GM21381 (cell line): ENCODE measurements at regions not wholly inside any gene's neighbourhood (a gene's known extent, or its start where the extent isn't known, plus 50 kb on each side); places are given as distances from the start of the nearest gene placed in this dataset.
A peak's percentile ranks its signal among the peaks of the same experiment; 100 is the strongest.

ENCODE experiments used
- ATAC-seq: cut with Tn5 transposase; IDR thresholded peaks from one replicate; pipeline ENCODE4 v1.9.1; 2021; ENCODE audit warnings: mild to moderate bottlenecking, moderate library complexity; ENCODE audit not compliant: unreplicated experiment

DNA sequence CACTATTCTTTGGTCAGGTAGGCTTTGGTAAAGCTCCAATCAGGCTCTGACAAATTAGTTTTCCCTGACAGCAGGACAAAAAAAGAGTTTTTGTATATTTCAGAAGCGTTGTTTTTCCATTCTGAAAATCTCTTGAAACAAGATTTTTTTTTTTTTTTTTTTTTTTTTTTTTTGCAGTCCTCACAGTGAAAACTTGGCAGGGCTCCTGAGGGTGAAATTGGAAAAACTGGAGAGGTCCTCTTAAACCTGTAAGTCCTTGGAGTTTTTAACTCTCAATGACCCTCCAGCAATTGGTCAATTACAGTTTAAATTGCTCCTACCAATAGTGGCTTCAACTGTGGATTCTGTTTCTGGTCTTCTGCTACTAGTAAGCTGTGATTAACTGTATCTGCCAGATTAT lies 244.5 kb upstream of the PKDCC start:
- no peak for ATAC-seq

DNA sequence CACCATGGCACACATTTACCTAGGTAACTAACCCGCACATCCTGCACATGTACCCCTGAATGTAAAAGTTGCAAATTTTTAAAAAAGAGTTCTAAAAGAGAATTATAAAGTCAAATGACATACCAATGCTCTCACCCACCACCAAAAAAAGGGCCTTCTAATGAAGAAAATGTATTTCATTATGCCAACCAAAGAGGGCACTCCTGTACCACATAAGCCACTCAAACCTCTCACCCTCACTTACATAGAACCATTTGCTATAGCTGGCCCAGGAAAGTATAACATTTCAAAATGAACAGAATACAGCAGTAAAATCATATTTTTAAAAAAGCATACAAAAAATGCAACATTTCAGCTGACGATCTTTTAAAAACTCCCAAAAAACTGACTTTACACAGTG lies 241.5 kb upstream of the PKDCC start:
- no peak for ATAC-seq

DNA sequence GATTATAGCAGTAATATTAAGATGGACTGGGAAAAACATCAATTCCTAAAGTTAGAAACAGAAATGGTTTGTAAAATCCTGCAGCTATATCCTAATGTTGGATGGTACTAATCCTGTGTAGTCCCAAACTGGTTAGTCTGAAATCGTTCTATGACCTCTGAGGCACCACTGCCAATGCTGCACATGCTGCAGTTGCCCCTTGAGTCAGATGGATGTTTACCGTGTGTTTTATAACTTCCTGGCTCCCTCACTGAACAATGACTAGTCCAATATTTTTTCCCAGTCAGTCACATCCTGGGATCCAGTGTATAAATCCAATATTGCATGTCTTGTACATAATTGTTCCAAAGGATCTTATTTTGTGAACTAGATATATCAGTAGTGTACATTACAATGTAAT lies 226.7 kb upstream of the PKDCC start:
- ATAC-seq, result no peak

DNA sequence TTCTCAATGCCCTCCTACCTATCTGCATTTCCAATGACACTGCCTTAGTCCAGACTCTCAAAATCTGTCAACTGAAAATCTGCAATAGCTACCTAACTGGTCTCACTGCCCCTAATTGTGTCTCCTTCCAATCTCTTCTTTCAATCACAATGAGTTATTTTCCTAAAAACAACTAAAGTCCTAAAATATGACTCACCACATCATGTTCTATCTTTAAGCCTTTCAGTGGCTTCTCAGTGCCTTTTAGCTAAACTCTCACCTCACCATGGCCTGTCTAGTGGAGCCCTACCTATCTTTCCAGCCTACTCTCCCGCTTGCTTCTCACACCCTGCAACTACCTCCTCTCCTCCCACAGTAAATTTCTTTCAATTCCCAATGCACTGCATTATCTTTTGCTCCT lies 220.9 kb upstream of the PKDCC start:
- ATAC-seq, result no peak

- no peak for ATAC-seq
Measured at GRCh38 chr2:41827354-41827971, 220.4 kb upstream of the PKDCC start.

DNA sequence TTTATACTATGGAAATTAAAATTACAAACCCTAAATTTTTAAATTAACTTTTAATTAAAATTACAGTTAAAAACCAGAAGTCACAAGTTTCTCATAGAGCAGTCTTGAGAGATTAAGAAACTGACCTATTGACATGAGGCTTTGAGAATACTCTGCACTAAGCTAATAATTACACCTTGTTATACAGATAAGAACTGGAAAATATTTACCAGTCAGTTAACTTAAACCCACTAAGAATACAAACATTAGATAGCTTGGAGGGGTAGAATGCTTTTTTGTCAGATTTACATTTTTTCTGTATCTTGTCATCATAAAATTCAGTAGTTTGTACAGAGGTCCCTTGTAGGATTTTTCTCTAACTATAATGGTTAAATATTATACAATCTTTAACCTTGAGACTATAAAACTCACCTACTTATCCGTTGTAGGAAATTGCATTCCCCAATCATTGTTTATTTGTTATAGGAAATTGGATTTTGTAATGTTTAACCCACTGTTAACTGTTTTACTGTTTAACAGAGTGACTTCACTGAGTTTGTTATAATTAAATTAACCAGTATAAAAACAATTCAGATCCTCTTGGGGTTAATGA lies 219.7 kb upstream of the PKDCC start:
- no peak for ATAC-seq

GRCh38 chr2:41829052-41829451 lies 218.8 kb upstream of the PKDCC start:
- ATAC-seq, result no peak

GRCh38 chr2:41830600-41830999 lies 217.2 kb upstream of the PKDCC start:
- ATAC-seq, result no peak

DNA sequence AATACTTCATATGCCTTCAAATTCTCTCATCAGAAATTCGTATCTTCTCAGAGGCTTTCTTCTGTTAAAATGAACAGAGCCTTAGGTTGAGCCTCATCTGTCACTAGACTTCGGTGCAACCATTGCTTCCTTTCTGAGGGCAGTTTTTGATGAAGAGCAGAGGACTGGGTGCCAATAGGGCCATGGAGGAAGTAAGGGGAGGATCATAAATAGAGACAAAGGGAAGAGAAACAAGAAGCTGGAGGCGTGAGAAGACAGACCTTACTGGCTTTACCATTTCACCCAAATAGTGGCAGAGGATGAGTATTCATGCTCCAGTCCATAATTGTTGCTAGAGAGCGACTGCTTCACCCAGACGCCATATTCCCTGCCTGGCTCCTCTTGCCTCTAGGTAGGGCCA lies 215.6 kb upstream of the PKDCC start:
- no peak for ATAC-seq

DNA sequence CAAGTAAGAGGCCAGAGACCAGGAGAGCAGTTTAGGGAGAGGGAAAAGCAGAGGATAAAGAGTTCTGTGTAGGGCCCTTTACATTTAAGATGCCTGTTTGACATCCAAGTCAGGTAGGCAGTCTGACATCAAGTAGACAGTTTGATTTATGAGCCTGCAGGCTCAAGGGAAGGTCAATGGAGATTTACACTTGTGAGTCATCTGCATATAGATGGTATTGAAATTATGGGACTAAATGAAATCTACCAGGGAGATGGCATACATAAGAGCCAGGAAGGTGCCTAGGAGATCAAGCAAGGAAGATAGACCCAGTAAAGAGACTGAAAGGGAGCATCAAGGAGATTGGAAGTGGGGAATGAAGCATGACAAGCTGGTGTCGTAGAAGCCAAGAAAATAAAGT lies 212.4 kb upstream of the PKDCC start:
- ATAC-seq, result no peak

DNA sequence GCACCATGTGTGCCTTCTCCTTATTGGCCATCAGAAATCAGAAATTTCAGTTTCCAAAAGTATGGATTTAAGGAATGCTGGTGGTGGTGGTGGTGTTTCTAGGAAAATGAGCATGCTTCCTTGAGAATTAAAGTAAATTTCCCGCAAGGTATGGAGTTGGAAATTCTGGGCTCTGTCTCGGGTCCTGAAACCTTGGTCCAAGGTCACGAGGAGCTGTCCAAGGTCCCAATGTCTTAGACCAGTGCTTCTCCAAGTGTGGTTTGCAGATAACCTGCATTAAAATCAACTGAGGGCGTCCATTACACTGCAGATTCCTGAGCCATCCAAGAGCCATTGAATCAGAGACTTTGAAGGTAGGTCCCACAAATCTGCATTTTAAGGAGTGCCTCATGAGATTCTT lies 210.9 kb upstream of the PKDCC start:
- ATAC-seq, result no peak

- ATAC-seq, result no peak
Measured at GRCh38 chr2:41837610-41838009, 210.2 kb upstream of the PKDCC start.

GRCh38 chr2:41840702-41841551 lies 206.9 kb upstream of the PKDCC start:
- peak; percentile 100 for ATAC-seq

GRCh38 chr2:41846962-41847361 lies 200.9 kb upstream of the PKDCC start:
- no peak for ATAC-seq

GRCh38 chr2:41847744-41848441 lies 199.9 kb upstream of the PKDCC start:
- no peak for ATAC-seq

- no peak for ATAC-seq
Measured at GRCh38 chr2:41851554-41851953, 196.3 kb upstream of the PKDCC start.

- ATAC-seq, result no peak
Measured at GRCh38 chr2:41853427-41854191, 194.2 kb upstream of the PKDCC start.

GRCh38 chr2:41854227-41854626 lies 193.6 kb upstream of the PKDCC start:
- ATAC-seq, result no peak

DNA sequence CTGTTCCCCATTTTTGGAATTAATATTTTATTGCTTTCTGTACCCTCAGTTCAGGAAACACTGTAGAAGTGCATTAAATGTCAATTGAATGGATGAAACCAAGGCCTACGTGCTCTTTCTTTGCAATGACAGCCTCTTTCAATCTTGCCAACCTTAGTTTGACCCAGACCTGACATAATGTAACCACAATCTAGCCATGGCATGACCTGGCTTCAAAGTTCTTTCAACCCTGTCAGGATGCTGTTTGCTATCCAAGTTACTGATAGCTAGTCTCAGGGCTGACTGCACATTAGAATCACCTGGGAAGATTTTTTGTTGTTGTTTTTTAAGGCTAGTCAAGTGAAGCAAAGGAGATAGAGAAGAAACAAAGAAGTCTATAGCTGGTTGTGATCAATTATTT lies 190.9 kb upstream of the PKDCC start:
- no peak for ATAC-seq

DNA sequence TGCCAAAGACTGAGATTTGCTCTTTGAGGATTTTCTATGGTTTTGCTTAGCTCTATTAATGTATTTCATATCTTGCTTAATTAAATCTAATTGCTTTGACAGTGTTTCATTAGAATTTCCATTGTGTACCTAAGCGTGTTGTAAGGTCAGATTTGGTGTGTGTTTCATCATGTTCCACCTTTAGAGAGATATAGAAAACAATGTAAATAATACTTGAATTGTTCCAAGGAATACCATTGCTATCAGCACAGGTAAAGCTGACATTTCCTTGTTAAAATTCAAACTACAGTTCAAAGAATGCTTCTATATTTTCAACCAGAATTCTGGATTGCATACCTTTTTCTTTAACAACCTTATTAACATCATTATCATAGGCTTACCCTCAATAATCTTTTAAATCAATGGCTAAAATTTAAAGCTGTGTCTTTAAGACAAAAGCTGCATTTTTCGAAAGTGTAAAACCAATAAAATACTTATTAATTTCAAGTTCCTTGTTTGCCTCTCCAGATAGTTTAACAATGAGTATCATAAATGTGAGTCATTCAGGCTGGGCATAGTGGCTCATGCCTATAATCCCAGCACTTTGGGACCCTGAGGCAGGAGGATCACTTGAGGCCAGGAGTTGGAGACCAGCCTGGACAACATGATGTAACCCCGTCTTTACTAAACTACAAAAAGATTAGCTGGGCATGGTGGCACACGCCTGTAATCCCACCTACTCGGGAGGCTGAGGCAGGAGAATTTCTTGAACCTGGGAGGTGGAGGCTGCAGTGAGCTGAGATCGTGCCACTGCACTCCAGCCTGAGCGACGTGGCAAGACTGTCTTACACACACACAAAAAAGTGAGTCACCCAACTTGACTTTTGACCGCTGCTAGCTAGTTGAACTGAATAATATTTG lies 188.0 kb upstream of the PKDCC start:
- no peak for ATAC-seq
